ENCODE measurements at regions not wholly inside any gene's neighbourhood (a gene's known extent, or its start where the extent isn't known, plus 50 kb on each side); places are given as distances from the start of the nearest gene placed in this dataset.

- TF ChIP-seq CTCF (IDR thresholded peaks at IDR 0.05; ENCODE audit: low read depth, low read length), result no peak
- no peak overlapping the region for H3K4me3 ChIP-seq (ENCODE audit: low read depth, low read length)
Observed at GRCh38 chr18:78323453-78324197, 656.0 kb upstream of the SALL3 start.

GRCh38 chr18:78327643-78328042 lies 652.0 kb upstream of the SALL3 start:
- no peak for TF ChIP-seq CTCF (IDR thresholded peaks at IDR 0.05; ENCODE audit: low read depth, low read length)
- H3K4me3 ChIP-seq (ENCODE audit: low read depth, low read length), result no peak overlapping the region

GRCh38 chr18:78330766-78331165 lies 648.9 kb upstream of the SALL3 start:
- TF ChIP-seq CTCF (IDR thresholded peaks at IDR 0.05; ENCODE audit: low read depth, low read length), result no peak
- no peak overlapping the region for H3K4me3 ChIP-seq (ENCODE audit: low read depth, low read length)

- TF ChIP-seq CTCF (IDR thresholded peaks at IDR 0.05; ENCODE audit: low read depth, low read length), result no peak
- H3K4me3 ChIP-seq (ENCODE audit: low read depth, low read length), result no peak overlapping the region
Observed at GRCh38 chr18:78352910-78353309, 626.7 kb upstream of the SALL3 start.

- H3K4me3 ChIP-seq (ENCODE audit: low read depth, low read length), result no peak overlapping the region
- TF ChIP-seq CTCF (IDR thresholded peaks at IDR 0.05; ENCODE audit: low read depth, low read length), result no peak
Observed at GRCh38 chr18:78362198-78362597, 617.4 kb upstream of the SALL3 start.

- no peak for TF ChIP-seq CTCF (IDR thresholded peaks at IDR 0.05; ENCODE audit: low read depth, low read length)
Observed at GRCh38 chr18:78363556-78364387, 615.8 kb upstream of the SALL3 start.

GRCh38 chr18:78364388-78364960 lies 615.1 kb upstream of the SALL3 start:
- TF ChIP-seq CTCF (IDR thresholded peaks at IDR 0.05; ENCODE audit: low read depth, low read length), result no peak
- no peak overlapping the region for H3K4me3 ChIP-seq (ENCODE audit: low read depth, low read length)

More at GRCh38 chr18:78363556-78364387, 615.8 kb upstream of the SALL3 start:
- H3K4me3 ChIP-seq (ENCODE audit: low read depth, low read length), result no peak overlapping the region
